Effector memory CD4-positive, alpha-beta T cell (primary cell): ENCODE measurements at regions not wholly inside any gene's neighbourhood (a gene's known extent, or its start where the extent isn't known, plus 50 kb on each side); places are given as distances from the start of the nearest gene placed in this dataset.

ENCODE experiments used
- DNase-seq, 3 donors: peaks; one replicate each; pipeline ENCODE4 v3.0.0-alpha.2; 2020
- H3K27ac ChIP-seq: 2 replicates; pipeline ENCODE4 v1.7.0; 2013; ENCODE audit warnings: mild to moderate bottlenecking, low read length, moderate library complexity; ENCODE audit not compliant: insufficient read depth, poor library complexity, severe bottlenecking
- H3K27me3 ChIP-seq: replicated peaks from 2 replicates; pipeline ENCODE4 v1.7.0; 2013; ENCODE audit warnings: mild to moderate bottlenecking, low read length; ENCODE audit not compliant: insufficient read depth, control insufficient read depth, poor library complexity, severe bottlenecking
- H3K36me3 ChIP-seq: 2 replicates; pipeline ENCODE4 v1.7.0; 2013; ENCODE audit warnings: mild to moderate bottlenecking, low read length, moderate library complexity; ENCODE audit not compliant: control insufficient read depth, insufficient read depth
- H3K4me1 ChIP-seq: 2 replicates; pipeline ENCODE4 v1.7.0; 2013; ENCODE audit warnings: low read length, mild to moderate bottlenecking; ENCODE audit not compliant: control insufficient read depth, insufficient read depth, poor library complexity, severe bottlenecking
- H3K4me3 ChIP-seq: 2 replicates; pipeline ENCODE4 v1.7.0; 2013; ENCODE audit warnings: low read length, low read depth, mild to moderate bottlenecking; ENCODE audit not compliant: insufficient read depth, poor library complexity, severe bottlenecking
- H3K9me3 ChIP-seq: 2 replicates; pipeline ENCODE4 v1.7.0; 2013; ENCODE audit warnings: mild to moderate bottlenecking, low read length, moderate library complexity; ENCODE audit not compliant: control insufficient read depth

DNA sequence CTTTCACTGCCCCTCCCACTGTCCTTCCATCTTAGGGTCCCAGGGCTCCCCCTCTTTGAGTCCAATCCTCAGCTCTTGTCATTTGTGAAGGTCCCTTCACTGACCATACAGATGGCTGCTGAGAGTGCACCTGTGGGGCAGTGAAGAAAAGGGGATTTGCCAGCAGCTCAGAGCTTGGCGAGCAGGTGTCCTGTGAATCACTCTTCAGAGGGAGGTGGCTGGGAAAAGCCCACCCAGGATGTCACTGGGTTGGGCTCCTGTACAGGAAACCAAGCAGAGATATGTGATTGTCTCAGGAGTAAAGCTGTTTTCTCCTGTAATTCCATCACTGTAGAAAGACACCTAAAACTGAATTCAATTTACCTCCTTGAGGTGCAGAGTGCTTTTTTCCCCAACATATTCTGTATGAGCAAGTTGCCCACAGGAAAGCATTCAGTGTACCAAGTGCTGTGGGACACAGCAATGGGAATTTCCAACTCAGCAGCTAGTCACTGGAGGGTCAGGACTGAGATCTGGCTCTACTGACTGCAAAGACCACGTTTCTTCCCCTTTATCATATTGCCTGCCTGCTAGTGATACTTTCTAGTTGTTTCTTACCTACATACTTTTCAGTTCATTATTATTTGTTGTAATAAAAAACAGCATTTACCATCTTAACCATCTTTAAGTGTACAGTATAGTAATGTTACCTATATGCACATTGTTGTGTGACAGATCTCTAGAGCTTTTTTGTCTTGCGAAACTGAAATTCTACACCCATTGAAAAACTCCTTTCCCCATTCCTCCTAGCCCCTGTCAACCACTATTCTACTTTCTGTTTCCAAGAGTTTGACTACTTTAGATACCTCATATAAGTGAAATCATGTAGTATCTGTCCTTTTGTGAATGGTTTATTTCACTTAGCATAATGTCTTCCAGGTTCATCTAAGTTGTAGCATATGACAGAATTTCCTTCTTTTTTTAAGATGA lies 239.1 kb downstream of the TSN start:
- Histone ChIP-seq H3K27me3 (no peaks in the 10 kb centered on the region), H3K36me3 (no peaks in the 10 kb centered on the region), H3K27ac (no peak overlapping the region)

DNA sequence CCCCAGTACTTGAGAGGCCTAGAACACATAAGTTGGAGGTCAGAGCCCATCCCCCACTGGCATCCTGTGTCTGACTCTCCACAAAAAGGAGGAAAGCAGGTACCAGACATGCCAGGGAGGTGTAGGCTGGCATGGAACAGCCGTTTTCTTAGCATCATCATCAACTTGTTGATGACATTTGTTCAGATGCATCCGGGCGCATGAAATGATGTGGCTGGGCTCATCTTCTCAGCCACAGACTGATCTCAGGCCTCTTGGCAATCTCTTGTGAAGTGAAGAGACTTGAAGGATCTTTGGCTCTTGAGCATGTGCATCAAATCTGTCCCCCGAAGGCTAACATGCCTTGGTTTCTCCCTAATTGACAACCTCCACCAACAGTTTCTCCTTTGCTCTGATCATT lies 243.3 kb downstream of the TSN start:
- no peaks in the 10 kb centered on the region for H3K9me3 ChIP-seq
- DNase-seq: no peak

More for the DNA sequence above, 239.1 kb downstream of the TSN start:
- Histone ChIP-seq H3K4me3 (no peak overlapping the region), H3K4me1 (no peaks in the 10 kb centered on the region), H3K9me3 (no peaks in the 10 kb centered on the region)
- no peak for DNase-seq

DNA sequence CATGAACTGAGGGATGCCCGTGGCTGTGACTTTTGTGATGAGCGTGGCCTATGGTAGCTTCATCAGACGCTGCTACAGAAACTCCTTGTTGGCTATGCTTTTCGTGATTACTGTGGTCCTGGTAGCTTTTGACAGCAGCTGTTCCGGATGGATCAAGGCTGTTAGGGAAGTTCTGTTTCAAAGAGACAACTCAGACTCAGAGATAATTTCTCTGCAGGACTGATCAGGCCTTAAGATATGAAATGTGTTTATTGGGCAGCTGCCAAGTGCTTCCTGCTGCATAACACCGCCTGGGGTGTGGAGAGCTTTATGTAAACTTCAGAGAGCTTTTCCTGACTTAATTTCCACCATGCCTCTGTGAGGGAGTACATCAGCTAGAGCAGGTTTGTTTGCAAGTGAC lies 243.8 kb downstream of the TSN start:
- no peak overlapping the region for H3K27ac ChIP-seq
- H3K27me3 ChIP-seq: no peaks in the 10 kb centered on the region
- no peaks in the 10 kb centered on the region for H3K9me3 ChIP-seq
- H3K4me3 ChIP-seq: no peak overlapping the region
- DNase-seq: no peak
- no peaks in the 10 kb centered on the region for H3K36me3 ChIP-seq
- H3K4me1 ChIP-seq: no peaks in the 10 kb centered on the region

More for the DNA sequence above, 243.3 kb downstream of the TSN start:
- no peak overlapping the region for H3K4me3 ChIP-seq
- no peaks in the 10 kb centered on the region for H3K4me1 ChIP-seq
- H3K27ac ChIP-seq: no peak overlapping the region
- H3K27me3 ChIP-seq: no peaks in the 10 kb centered on the region
- H3K36me3 ChIP-seq: no peaks in the 10 kb centered on the region

DNA sequence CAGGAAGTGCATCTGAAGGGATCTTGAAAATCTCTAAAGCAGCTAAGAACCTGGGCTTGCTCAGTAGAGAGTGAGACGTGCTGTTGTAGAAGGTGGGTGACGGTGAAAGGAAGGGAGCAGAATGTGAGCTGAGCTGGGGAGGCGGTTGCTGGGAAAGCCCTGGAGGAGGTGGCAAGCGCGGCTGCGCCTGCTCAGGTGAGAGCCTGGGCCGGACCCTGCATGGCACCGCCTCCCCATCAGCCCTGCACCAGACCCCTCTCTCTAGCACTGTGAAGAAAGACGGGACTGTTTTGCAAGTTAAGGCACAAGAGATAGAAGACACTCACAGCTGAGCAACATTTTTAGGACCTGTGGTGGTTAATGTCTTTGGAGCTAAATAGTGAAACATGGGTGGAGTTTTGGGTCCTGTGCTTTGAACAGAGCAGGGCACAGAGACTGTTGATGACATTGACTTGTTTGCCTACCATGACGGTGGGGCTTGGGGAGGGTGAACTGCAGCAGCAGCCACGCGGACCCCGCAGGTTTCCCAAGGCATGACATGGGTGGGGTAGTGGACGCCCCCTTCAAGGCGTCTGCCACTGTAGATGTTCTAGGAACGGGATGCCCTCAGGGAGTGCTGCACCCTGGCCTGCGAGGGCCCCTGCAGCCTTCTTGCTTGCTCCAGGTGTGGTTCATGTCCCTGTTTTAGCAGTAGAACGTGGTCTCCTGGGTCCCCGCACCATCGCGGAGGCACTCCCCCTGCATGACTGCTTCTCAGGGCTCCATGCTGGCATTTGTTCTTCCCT lies 245.3 kb downstream of the TSN start:
- DNase-seq: no peak
- Histone ChIP-seq H3K4me1 (no peaks in the 10 kb centered on the region), H3K36me3 (no peaks in the 10 kb centered on the region), H3K27ac (no peak overlapping the region), H3K9me3 (no peaks in the 10 kb centered on the region), H3K4me3 (no peak overlapping the region), H3K27me3 (no peaks in the 10 kb centered on the region)

DNA sequence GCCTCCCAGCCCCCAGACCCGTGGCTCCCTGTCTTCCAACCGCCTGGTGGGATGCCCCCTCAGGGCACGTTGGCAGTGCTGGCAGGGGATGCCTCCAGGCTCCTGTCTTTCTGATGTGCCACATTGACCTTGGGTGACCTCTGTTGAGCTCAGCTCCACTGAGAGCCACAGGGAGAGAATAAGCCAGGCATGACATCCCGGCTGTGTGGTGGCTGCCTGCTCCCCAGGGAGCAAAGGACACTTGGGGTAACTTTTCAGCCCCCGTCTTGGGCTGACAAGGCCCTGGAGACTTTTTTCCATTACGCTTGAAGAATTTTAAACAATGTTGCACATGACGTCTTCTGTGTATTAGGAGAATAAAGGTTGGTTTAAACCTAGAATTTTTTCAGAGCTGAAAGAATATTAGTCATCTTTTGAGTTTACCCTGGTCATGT lies 246.0 kb downstream of the TSN start:
- Histone ChIP-seq H3K27ac (no peak overlapping the region), H3K4me1 (no peaks in the 10 kb centered on the region), H3K36me3 (no peaks in the 10 kb centered on the region), H3K27me3 (no peaks in the 10 kb centered on the region), H3K4me3 (no peak overlapping the region), H3K9me3 (no peaks in the 10 kb centered on the region)
- DNase-seq: no peak

GRCh38 chr2:122003196-122003940 lies 247.9 kb downstream of the TSN start:
- Histone ChIP-seq H3K4me3 (no peak overlapping the region), H3K36me3 (no peaks in the 10 kb centered on the region), H3K4me1 (no peaks in the 10 kb centered on the region), H3K27ac (no peak overlapping the region), H3K9me3 (no peaks in the 10 kb centered on the region), H3K27me3 (no peaks in the 10 kb centered on the region)
- no peak for DNase-seq

DNA sequence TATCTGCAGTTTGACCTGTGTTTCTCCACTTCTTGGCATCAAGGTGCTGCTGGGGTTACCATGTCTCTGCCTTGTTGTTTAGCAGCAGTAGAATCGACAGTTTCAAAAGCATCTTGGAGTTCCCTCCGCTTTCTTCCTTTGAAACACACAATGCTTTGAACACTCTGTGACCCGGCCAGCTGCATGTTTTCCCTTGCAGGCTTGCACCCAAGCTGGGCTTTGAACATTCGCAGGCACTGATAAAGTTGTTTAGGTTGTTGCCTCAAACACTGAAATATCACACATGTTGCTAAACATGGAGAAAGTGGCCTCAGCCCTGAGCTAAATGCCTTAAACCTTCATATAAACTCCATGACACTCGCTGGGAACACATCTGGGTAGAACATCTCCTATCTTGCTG lies 251.7 kb downstream of the TSN start:
- Histone ChIP-seq H3K27me3 (no peaks in the 10 kb centered on the region), H3K4me1 (no peaks in the 10 kb centered on the region), H3K36me3 (no peaks in the 10 kb centered on the region), H3K27ac (no peak overlapping the region), H3K9me3 (no peaks in the 10 kb centered on the region), H3K4me3 (no peak overlapping the region)
- DNase-seq: no peak

GRCh38 chr2:122007577-122007976 lies 252.1 kb downstream of the TSN start:
- Histone ChIP-seq H3K9me3 (no peaks in the 10 kb centered on the region), H3K4me1 (no peaks in the 10 kb centered on the region), H3K36me3 (no peaks in the 10 kb centered on the region), H3K27me3 (no peaks in the 10 kb centered on the region), H3K4me3 (no peak overlapping the region), H3K27ac (no peak overlapping the region)
- DNase-seq: no peak

DNA sequence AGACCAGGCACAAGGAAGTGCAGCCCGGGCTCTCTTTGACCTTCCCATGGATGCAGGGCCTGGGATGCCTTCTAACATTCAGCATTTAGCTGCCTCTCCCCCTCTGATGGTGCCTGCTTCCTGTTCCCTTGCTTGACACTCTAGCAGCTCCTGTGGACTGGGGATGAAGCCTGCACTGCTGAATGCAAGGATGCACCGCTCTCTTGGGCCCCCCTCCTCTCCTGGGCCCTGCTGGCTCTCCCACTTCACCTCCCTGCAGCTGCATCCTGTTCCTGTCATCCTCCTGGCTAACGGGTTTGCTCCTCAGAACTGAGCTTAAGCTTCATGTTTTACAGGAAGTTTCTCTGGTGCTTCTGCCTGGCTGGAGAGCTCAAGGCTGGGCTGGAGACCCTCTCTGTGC lies 254.1 kb downstream of the TSN start:
- DNase-seq: no peak
- H3K4me3 ChIP-seq: no peak overlapping the region

More for the DNA sequence above, 254.1 kb downstream of the TSN start:
- H3K27me3 ChIP-seq: no peaks in the 10 kb centered on the region
- no peaks in the 10 kb centered on the region for H3K9me3 ChIP-seq
- no peak overlapping the region for H3K27ac ChIP-seq
- no peaks in the 10 kb centered on the region for H3K36me3 ChIP-seq
- H3K4me1 ChIP-seq: no peaks in the 10 kb centered on the region
